ENCODE measurements at regions not wholly inside any gene's neighbourhood (a gene's known extent, or its start where the extent isn't known, plus 50 kb on each side); places are given as distances from the start of the nearest gene placed in this dataset.
A peak's percentile ranks its signal among the peaks of the same experiment; 100 is the strongest.

GRCh38 chr13:50198508-50198907, 183.3 kb downstream of the KCNRG start:
- DNase-seq (ENCODE audit: extremely low read depth, low read depth), result no peak
- no peak overlapping the region for H3K4me3 ChIP-seq (replicated peaks; ENCODE audit: low read depth, low read length)
- no peak for TF ChIP-seq CTCF (IDR thresholded peaks at IDR 0.05; ENCODE audit: low read depth, low read length, missing control alignments)

GRCh38 chr13:50200569-50200968, 185.3 kb downstream of the KCNRG start:
- no peak for TF ChIP-seq CTCF (IDR thresholded peaks at IDR 0.05; ENCODE audit: low read depth, low read length, missing control alignments)
- H3K4me3 ChIP-seq (replicated peaks; ENCODE audit: low read depth, low read length), result no peak overlapping the region
- DNase-seq (ENCODE audit: extremely low read depth, low read depth), result no peak

- TF ChIP-seq CTCF (IDR thresholded peaks at IDR 0.05; ENCODE audit: low read depth, low read length, missing control alignments), result no peak
- no peak for DNase-seq (ENCODE audit: extremely low read depth, low read depth)
- H3K4me3 ChIP-seq (replicated peaks; ENCODE audit: low read depth, low read length), result no peak overlapping the region
These were observed 185.7 kb downstream of the KCNRG start for GRCh38 chr13:50200988-50201387.

DNA sequence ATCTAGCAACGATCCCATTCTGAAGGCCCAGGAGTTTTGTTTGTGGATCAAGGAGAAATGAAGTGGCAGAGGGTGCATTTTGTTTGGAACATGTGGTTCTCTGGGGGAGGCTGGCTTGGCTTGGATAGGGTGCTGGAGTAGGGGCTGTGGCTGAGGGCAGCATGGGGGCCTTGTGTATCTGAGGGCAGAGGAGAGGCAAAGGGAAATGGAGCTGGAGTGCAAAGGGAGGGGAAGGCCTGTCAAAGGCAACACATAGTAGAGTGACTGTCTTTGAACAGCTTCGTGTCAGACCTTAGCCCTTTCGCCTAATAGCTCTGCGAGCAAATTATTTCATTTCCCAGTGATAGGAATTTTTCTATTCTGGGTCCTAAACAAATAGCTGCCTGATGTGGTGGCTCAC, 187.2 kb downstream of the KCNRG start:
- H3K4me3 ChIP-seq (replicated peaks; ENCODE audit: low read depth, low read length), result no peak overlapping the region
- no peak for DNase-seq (ENCODE audit: extremely low read depth, low read depth)
- TF ChIP-seq CTCF (IDR thresholded peaks at IDR 0.05; ENCODE audit: low read depth, low read length, missing control alignments), result no peak

GRCh38 chr13:50203256-50203941, 188.2 kb downstream of the KCNRG start:
- DNase-seq (ENCODE audit: extremely low read depth, low read depth), result no peak
- TF ChIP-seq CTCF (IDR thresholded peaks at IDR 0.05; ENCODE audit: low read depth, low read length, missing control alignments), result no peak
- no peak overlapping the region for H3K4me3 ChIP-seq (replicated peaks; ENCODE audit: low read depth, low read length)

GRCh38 chr13:50205581-50205980, 190.3 kb downstream of the KCNRG start:
- no peak for DNase-seq (ENCODE audit: extremely low read depth, low read depth)
- TF ChIP-seq CTCF (IDR thresholded peaks at IDR 0.05; ENCODE audit: low read depth, low read length, missing control alignments), result no peak
- H3K4me3 ChIP-seq (replicated peaks; ENCODE audit: low read depth, low read length), result no peak overlapping the region

- DNase-seq (ENCODE audit: extremely low read depth, low read depth), result peak; percentile 72
- no peak for TF ChIP-seq CTCF (IDR thresholded peaks at IDR 0.05; ENCODE audit: low read depth, low read length, missing control alignments)
- peak overlapping the region; percentile 17 for H3K4me3 ChIP-seq (replicated peaks; ENCODE audit: low read depth, low read length)
These were observed 193.6 kb downstream of the KCNRG start for GRCh38 chr13:50208826-50209335.
